WTC11 (cell line): ENCODE measurements at regions not wholly inside any gene's neighbourhood (a gene's known extent, or its start where the extent isn't known, plus 50 kb on each side); places are given as distances from the start of the nearest gene placed in this dataset.

Experiments used
- JAZF1 ChIP-seq: fragments of 250-450 bp; sonication (Bioruptor Pico); IDR thresholded peaks from 2 replicates; pipeline ENCODE4 v1.9.0; 2021; ENCODE audit warnings: moderate library complexity, mild to moderate bottlenecking, inconsistent platforms
- ZBTB21 ChIP-seq: sonication (generic); formaldehyde crosslinking; IDR thresholded peaks from 2 replicates; pipeline ENCODE4 v1.8.1; 2023; ENCODE audit warnings: mild to moderate bottlenecking, missing genetic modification reagents, borderline replicate concordance
- TF ChIP-seq, protein P1 (sequence below): sonication (generic); formaldehyde crosslinking; IDR thresholded peaks from 2 replicates; pipeline ENCODE4 v1.8.0; 2022; ENCODE audit warnings: mild to moderate bottlenecking, missing genetic modification reagents
- TF ChIP-seq, protein P2 (sequence below): fragments of 200-600 bp; IDR thresholded peaks from 2 replicates; pipeline ENCODE4 v1.8.0; 2022; ENCODE audit warnings: antibody characterized with exemption
- TF ChIP-seq, protein P3 (sequence below): sonication (generic); formaldehyde crosslinking; IDR thresholded peaks from 2 replicates; pipeline ENCODE4 v1.8.1; 2022; ENCODE audit warnings: mild to moderate bottlenecking, moderate library complexity, missing genetic modification reagents
- TF ChIP-seq, protein P4 (sequence below): sonication (generic); formaldehyde crosslinking; IDR thresholded peaks from 2 replicates; pipeline ENCODE4 v1.8.0; 2022; ENCODE audit warnings: mild to moderate bottlenecking, missing genetic modification reagents
- TF ChIP-seq, protein P5 (sequence below): sonication (generic); formaldehyde crosslinking; conservative IDR thresholded peaks from 2 replicates; pipeline ENCODE4 v1.8.1; 2022; ENCODE audit warnings: mild to moderate bottlenecking, missing genetic modification reagents
- TF ChIP-seq, protein P6 (sequence below): sonication (generic); formaldehyde crosslinking; IDR thresholded peaks from 2 replicates; pipeline ENCODE4 v1.8.1; 2023; ENCODE audit warnings: mild to moderate bottlenecking, missing genetic modification reagents, borderline replicate concordance

DNA sequence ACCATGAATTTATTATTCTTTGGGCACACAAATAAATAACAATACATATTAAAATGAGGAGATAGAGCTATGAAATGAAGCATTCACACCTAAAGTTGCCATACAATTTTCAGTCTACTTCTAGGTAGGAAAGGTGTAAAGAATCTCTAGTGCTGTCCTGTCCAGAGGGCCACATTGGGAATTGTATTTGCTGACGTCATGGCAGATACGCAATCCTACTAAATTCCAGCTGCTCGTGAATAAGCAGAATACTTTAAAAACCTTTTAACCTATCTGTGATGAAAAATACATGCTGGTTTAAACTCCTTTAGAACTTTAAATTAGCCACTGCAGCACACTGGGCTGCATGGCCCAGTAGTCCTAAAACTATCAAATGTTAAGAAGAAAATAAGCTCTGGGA, 236.1 kb downstream of the FSCB start:
- TF ChIP-seq, protein P1, sequence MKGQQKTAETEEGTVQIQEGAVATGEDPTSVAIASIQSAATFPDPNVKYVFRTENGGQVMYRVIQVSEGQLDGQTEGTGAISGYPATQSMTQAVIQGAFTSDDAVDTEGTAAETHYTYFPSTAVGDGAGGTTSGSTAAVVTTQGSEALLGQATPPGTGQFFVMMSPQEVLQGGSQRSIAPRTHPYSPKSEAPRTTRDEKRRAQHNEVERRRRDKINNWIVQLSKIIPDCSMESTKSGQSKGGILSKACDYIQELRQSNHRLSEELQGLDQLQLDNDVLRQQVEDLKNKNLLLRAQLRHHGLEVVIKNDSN, result no peak
- TF ChIP-seq, protein P2, sequence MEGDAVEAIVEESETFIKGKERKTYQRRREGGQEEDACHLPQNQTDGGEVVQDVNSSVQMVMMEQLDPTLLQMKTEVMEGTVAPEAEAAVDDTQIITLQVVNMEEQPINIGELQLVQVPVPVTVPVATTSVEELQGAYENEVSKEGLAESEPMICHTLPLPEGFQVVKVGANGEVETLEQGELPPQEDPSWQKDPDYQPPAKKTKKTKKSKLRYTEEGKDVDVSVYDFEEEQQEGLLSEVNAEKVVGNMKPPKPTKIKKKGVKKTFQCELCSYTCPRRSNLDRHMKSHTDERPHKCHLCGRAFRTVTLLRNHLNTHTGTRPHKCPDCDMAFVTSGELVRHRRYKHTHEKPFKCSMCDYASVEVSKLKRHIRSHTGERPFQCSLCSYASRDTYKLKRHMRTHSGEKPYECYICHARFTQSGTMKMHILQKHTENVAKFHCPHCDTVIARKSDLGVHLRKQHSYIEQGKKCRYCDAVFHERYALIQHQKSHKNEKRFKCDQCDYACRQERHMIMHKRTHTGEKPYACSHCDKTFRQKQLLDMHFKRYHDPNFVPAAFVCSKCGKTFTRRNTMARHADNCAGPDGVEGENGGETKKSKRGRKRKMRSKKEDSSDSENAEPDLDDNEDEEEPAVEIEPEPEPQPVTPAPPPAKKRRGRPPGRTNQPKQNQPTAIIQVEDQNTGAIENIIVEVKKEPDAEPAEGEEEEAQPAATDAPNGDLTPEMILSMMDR, result no peak
- TF ChIP-seq, protein P3, sequence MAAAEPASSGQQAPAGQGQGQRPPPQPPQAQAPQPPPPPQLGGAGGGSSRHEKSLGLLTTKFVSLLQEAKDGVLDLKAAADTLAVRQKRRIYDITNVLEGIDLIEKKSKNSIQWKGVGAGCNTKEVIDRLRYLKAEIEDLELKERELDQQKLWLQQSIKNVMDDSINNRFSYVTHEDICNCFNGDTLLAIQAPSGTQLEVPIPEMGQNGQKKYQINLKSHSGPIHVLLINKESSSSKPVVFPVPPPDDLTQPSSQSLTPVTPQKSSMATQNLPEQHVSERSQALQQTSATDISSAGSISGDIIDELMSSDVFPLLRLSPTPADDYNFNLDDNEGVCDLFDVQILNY, result no peak
- TF ChIP-seq, protein P4, sequence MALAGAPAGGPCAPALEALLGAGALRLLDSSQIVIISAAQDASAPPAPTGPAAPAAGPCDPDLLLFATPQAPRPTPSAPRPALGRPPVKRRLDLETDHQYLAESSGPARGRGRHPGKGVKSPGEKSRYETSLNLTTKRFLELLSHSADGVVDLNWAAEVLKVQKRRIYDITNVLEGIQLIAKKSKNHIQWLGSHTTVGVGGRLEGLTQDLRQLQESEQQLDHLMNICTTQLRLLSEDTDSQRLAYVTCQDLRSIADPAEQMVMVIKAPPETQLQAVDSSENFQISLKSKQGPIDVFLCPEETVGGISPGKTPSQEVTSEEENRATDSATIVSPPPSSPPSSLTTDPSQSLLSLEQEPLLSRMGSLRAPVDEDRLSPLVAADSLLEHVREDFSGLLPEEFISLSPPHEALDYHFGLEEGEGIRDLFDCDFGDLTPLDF, result no peak
- no peak for TF ChIP-seq ZBTB21 (CRISPR knock-in tag)
- TF ChIP-seq, protein P5, sequence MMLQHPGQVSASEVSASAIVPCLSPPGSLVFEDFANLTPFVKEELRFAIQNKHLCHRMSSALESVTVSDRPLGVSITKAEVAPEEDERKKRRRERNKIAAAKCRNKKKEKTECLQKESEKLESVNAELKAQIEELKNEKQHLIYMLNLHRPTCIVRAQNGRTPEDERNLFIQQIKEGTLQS (CRISPR knock-in tag), result no peak
- no peak for TF ChIP-seq JAZF1 (CRISPR knock-in tag)
- TF ChIP-seq, protein P6, sequence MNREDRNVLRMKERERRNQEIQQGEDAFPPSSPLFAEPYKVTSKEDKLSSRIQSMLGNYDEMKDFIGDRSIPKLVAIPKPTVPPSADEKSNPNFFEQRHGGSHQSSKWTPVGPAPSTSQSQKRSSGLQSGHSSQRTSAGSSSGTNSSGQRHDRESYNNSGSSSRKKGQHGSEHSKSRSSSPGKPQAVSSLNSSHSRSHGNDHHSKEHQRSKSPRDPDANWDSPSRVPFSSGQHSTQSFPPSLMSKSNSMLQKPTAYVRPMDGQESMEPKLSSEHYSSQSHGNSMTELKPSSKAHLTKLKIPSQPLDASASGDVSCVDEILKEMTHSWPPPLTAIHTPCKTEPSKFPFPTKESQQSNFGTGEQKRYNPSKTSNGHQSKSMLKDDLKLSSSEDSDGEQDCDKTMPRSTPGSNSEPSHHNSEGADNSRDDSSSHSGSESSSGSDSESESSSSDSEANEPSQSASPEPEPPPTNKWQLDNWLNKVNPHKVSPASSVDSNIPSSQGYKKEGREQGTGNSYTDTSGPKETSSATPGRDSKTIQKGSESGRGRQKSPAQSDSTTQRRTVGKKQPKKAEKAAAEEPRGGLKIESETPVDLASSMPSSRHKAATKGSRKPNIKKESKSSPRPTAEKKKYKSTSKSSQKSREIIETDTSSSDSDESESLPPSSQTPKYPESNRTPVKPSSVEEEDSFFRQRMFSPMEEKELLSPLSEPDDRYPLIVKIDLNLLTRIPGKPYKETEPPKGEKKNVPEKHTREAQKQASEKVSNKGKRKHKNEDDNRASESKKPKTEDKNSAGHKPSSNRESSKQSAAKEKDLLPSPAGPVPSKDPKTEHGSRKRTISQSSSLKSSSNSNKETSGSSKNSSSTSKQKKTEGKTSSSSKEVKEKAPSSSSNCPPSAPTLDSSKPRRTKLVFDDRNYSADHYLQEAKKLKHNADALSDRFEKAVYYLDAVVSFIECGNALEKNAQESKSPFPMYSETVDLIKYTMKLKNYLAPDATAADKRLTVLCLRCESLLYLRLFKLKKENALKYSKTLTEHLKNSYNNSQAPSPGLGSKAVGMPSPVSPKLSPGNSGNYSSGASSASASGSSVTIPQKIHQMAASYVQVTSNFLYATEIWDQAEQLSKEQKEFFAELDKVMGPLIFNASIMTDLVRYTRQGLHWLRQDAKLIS (CRISPR knock-in tag), result no peak
